Neural cell (in vitro differentiated cells): ENCODE measurements at regions not wholly inside any gene's neighbourhood (a gene's known extent, or its start where the extent isn't known, plus 50 kb on each side); places are given as distances from the start of the nearest gene placed in this dataset.

ENCODE experiments used
- CTCF ChIP-seq: fragments of 450-650 bp; IDR thresholded peaks from 2 replicates; pipeline ENCODE4 v1.5.1; 2014; ENCODE audit warnings: antibody characterized with exemption, mild to moderate bottlenecking, moderate library complexity; ENCODE audit not compliant: poor library complexity, severe bottlenecking
- EP300 ChIP-seq: fragments of 450-650 bp; conservative IDR thresholded peaks from 2 replicates; pipeline ENCODE4 v1.6.1; 2014; ENCODE audit warnings: antibody characterized with exemption, mild to moderate bottlenecking, moderate library complexity; ENCODE audit not compliant: poor library complexity, severe bottlenecking
- EZH2 ChIP-seq: fragments of 200-600, 300-800 bp; shearing (Covaris generic), sonication (generic); IDR thresholded peaks from 2 replicates; pipeline ENCODE4 v1.6.1; 2014; ENCODE audit warnings: antibody characterized with exemption, low read length, borderline replicate concordance, mild to moderate bottlenecking; ENCODE audit not compliant: insufficient read depth, poor library complexity, severe bottlenecking
- MXI1 ChIP-seq: fragments of 450-650 bp; conservative IDR thresholded peaks from 2 replicates; pipeline ENCODE4 v1.6.1; 2014; ENCODE audit warnings: antibody characterized with exemption, mild to moderate bottlenecking; ENCODE audit not compliant: poor library complexity, severe bottlenecking
- POLR2AphosphoS5 ChIP-seq: IDR thresholded peaks from 2 replicates; pipeline ENCODE4 v1.6.1; 2012
- RAD21 ChIP-seq: fragments of 450-650 bp; conservative IDR thresholded peaks from 2 replicates; pipeline ENCODE4 v1.6.1; 2014; ENCODE audit warnings: antibody characterized with exemption, mild to moderate bottlenecking, moderate library complexity
- REST ChIP-seq: IDR thresholded peaks from 2 replicates; pipeline ENCODE4 v1.6.1; 2012; ENCODE audit warnings: borderline replicate concordance
- SMC3 ChIP-seq: fragments of 450-650 bp; conservative IDR thresholded peaks from 2 replicates; pipeline ENCODE4 v1.6.1; 2014; ENCODE audit warnings: antibody characterized with exemption, mild to moderate bottlenecking, moderate library complexity; ENCODE audit not compliant: poor library complexity
- TAF1 ChIP-seq: IDR thresholded peaks from 2 replicates; pipeline ENCODE4 v1.6.1; 2012; ENCODE audit warnings: low read depth

GRCh38 chr5:96250782-96251181 is 182.3 kb downstream of the PCSK1 start:
- no peak for TF ChIP-seq CTCF
- TF ChIP-seq EZH2 = no peak
- no peak for TF ChIP-seq TAF1
- TF ChIP-seq EP300 = no peak
- TF ChIP-seq POLR2AphosphoS5 = no peak
- no peak for TF ChIP-seq SMC3
- TF ChIP-seq RAD21 = no peak
- no peak for TF ChIP-seq MXI1
- no peak for TF ChIP-seq REST
